Trophoblast cell (in vitro differentiated cells and primary cell): ENCODE measurements at regions not wholly inside any gene's neighbourhood (a gene's known extent, or its start where the extent isn't known, plus 50 kb on each side); places are given as distances from the start of the nearest gene placed in this dataset.
A peak's percentile ranks its signal among the peaks of the same experiment; 100 is the strongest.

Source experiments
- DNase-seq, 2 donors: peaks; one replicate each; pipeline ENCODE4 v3.0.0-alpha.2; 2016
- H2AFZ ChIP-seq: 2 replicates; pipeline ENCODE4 v1.6.1; 2013; ENCODE audit warnings: low read length, moderate library complexity, mild to moderate bottlenecking; ENCODE audit not compliant: insufficient read depth, poor library complexity
- H2AK5ac ChIP-seq: 2 replicates; pipeline ENCODE4 v1.6.1; 2013; ENCODE audit warnings: mild to moderate bottlenecking, low read length
- H2BK120ac ChIP-seq: 2 replicates; pipeline ENCODE4 v1.6.1; 2013; ENCODE audit warnings: low read length, mild to moderate bottlenecking, moderate library complexity; ENCODE audit not compliant: insufficient read depth, poor library complexity
- H2BK12ac ChIP-seq: 2 replicates; pipeline ENCODE4 v1.6.1; 2013; ENCODE audit warnings: mild to moderate bottlenecking, low read length, moderate library complexity
- H2BK5ac ChIP-seq: 2 replicates; pipeline ENCODE4 v1.6.1; 2013; ENCODE audit warnings: low read length, low read depth, moderate library complexity, mild to moderate bottlenecking; ENCODE audit not compliant: poor library complexity
- H3K14ac ChIP-seq: 2 replicates; pipeline ENCODE4 v1.6.1; 2013; ENCODE audit warnings: mild to moderate bottlenecking, low read length
- H3K18ac ChIP-seq: 2 replicates; pipeline ENCODE4 v1.6.1; 2013; ENCODE audit warnings: mild to moderate bottlenecking, low read length
- H3K23ac ChIP-seq: 2 replicates; pipeline ENCODE4 v1.6.1; 2013; ENCODE audit warnings: low read length
- H3K27ac ChIP-seq: 2 replicates; pipeline ENCODE4 v1.5.1; 2013; ENCODE audit warnings: low read depth, mild to moderate bottlenecking, inconsistent platforms, low read length, moderate library complexity
- H3K27me3 ChIP-seq: 2 replicates; pipeline ENCODE4 v1.6.1; 2013; ENCODE audit warnings: inconsistent platforms, mild to moderate bottlenecking, low read length, moderate library complexity; ENCODE audit not compliant: insufficient read depth
- H3K36me3 ChIP-seq, 2 experiments: 1 replicate in 1 of 2; 2 replicates in 1 of 2; pipeline ENCODE4 v1.6.1; 2013; ENCODE audit warnings: low read length in 2 of 2, mild to moderate bottlenecking in 2 of 2, moderate library complexity in 1 of 2; ENCODE audit not compliant: insufficient read depth in 2 of 2, control insufficient read depth in 1 of 2
- H3K4ac ChIP-seq: 2 replicates; pipeline ENCODE4 v1.6.1; 2013; ENCODE audit warnings: low read depth, mild to moderate bottlenecking, low read length, moderate library complexity
- H3K4me1 ChIP-seq, 2 experiments: 1 replicate in 1 of 2; 2 replicates in 1 of 2; pipeline ENCODE4 v1.6.1; 2013; ENCODE audit warnings: low read length in 2 of 2, mild to moderate bottlenecking in 2 of 2, moderate library complexity in 1 of 2; ENCODE audit not compliant: insufficient read depth in 2 of 2, control insufficient read depth in 1 of 2
- H3K4me2 ChIP-seq: 2 replicates; pipeline ENCODE4 v1.6.1; 2013; ENCODE audit warnings: inconsistent platforms, mild to moderate bottlenecking, low read length, moderate library complexity
- H3K4me3 ChIP-seq: 2 replicates; pipeline ENCODE4 v1.5.1; 2013; ENCODE audit warnings: mild to moderate bottlenecking, low read depth, low read length, inconsistent platforms
- H3K79me1 ChIP-seq: one replicate; pipeline ENCODE4 v1.6.1; 2013; ENCODE audit warnings: low read length
- H3K79me2 ChIP-seq: 2 replicates; pipeline ENCODE4 v1.6.1; 2013; ENCODE audit warnings: low read length, mild to moderate bottlenecking; ENCODE audit not compliant: control insufficient read depth, insufficient read depth, poor library complexity
- H3K9ac ChIP-seq: 2 replicates; pipeline ENCODE4 v1.6.1; 2013; ENCODE audit warnings: mild to moderate bottlenecking, low read length
- H3K9me3 ChIP-seq: 2 replicates; pipeline ENCODE4 v1.6.1; 2013; ENCODE audit warnings: low read depth, mild to moderate bottlenecking, control low read depth, inconsistent platforms, low read length; ENCODE audit not compliant: insufficient read depth
- H4K12ac ChIP-seq: 2 replicates; pipeline ENCODE4 v1.6.1; 2013; ENCODE audit warnings: low read depth, mild to moderate bottlenecking, low read length, moderate library complexity
- H4K8ac ChIP-seq: 2 replicates; pipeline ENCODE4 v1.6.1; 2013; ENCODE audit warnings: low read depth, mild to moderate bottlenecking, low read length, moderate library complexity
- H4K91ac ChIP-seq: one replicate; pipeline ENCODE4 v1.6.1; 2013; ENCODE audit warnings: low read depth, mild to moderate bottlenecking, low read length, moderate library complexity
- WGBS: extraction: QIAGEN DNeasy Blood & Tissue Kit; methylation state at CpG from one replicate; pipeline ENCODE4 v1.1.7; 2013; ENCODE audit warnings: missing lambda C conversion rate; ENCODE audit not compliant: insufficient read length, insufficient coverage; ENCODE audit errors: extremely low coverage; 5-methylcytosine and 5-hydroxymethylcytosine counted together

DNA sequence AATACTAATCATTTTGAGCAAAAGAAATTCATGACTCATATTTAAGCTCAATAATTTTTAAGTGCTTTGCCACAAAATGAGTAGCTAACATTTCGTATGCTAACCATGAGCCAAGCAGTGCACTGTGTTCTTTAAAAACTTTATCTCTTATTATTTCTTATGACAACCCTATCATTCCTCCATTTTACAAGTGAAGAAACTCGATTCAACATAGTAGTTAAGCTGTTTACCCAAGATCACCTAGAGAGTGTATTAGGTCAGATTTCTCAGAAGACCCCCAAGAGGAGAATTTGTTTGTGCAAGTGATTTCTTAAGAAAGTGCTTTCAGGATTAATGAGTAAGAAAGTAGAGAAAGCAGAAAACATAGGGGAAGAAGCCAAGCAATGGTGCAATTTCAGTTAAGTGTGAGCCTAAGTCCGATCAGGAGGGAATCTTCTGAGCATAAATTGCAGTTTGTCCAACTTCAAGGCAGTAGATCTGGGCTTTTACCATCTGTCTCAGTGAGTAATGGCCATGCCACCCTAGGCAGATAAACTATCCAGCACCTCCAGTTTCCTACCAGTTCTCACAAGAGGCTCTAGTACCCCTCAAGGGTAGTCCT lies 202.7 kb downstream of the SCG2 start:
- Histone ChIP-seq H4K91ac (no peak overlapping the region), H3K27ac (no peak overlapping the region), H2AK5ac (no peak overlapping the region), H3K14ac (no peak overlapping the region), H4K12ac (no peak overlapping the region), H3K9ac (no peak overlapping the region), H3K18ac (no peak overlapping the region), H3K4me3 (no peak overlapping the region), H2BK5ac (no peak overlapping the region), H3K36me3 (no peaks in the 10 kb centered on the region), H4K8ac (no peak overlapping the region), H3K4me2 (no peak overlapping the region), H2AFZ (no peak overlapping the region), H3K9me3 (no peaks in the 10 kb centered on the region), H3K4ac (no peak overlapping the region), H2BK12ac (no peak overlapping the region), H3K79me2 (no peaks in the 10 kb centered on the region), H3K23ac (no peak overlapping the region), H3K79me1 (no peaks in the 10 kb centered on the region), H3K27me3 (no peaks in the 10 kb centered on the region), H2BK120ac (no peak overlapping the region), H3K4me1 (no peaks in the 10 kb centered on the region)
- no peak for DNase-seq
- WGBS, result no CpG with 5 or more reads among the region's 3 CpGs

DNA sequence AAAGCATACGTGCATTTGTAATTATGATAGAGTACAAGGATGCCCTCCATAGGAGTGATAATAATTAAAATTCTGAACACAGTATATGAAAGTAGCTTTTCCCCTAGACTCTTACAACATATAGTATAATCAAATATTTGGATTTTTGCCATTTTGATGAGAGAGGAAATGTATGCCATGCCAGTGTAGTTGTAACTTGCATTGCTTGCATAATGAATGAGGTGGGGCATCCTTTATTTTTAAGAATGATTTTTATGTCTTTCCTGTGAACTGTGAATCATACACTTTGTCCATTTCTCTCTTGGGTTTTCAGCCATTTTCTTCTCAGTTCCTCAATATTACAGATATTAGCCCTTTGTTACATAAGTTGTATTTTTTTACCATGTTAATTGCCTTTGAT lies 197.5 kb downstream of the SCG2 start:
- Histone ChIP-seq H2AFZ (no peak overlapping the region), H3K9me3 (no peaks in the 10 kb centered on the region), H3K79me2 (no peaks in the 10 kb centered on the region), H3K4ac (no peak overlapping the region), H3K36me3 (no peaks in the 10 kb centered on the region), H3K79me1 (no peaks in the 10 kb centered on the region), H4K8ac (no peak overlapping the region), H2AK5ac (no peak overlapping the region), H4K12ac (no peak overlapping the region), H3K27me3 (no peaks in the 10 kb centered on the region), H3K23ac (no peak overlapping the region), H3K4me1 (no peaks in the 10 kb centered on the region), H2BK120ac (no peak overlapping the region), H3K4me2 (no peak overlapping the region), H3K9ac (no peak overlapping the region), H3K14ac (no peak overlapping the region), H2BK12ac (no peak overlapping the region), H3K18ac (no peak overlapping the region), H3K4me3 (no peak overlapping the region), H2BK5ac (no peak overlapping the region), H4K91ac (no peak overlapping the region), H3K27ac (no peak overlapping the region)
- no CpG with 5 or more reads among the region's 1 CpG for WGBS
- no peak for DNase-seq

DNA sequence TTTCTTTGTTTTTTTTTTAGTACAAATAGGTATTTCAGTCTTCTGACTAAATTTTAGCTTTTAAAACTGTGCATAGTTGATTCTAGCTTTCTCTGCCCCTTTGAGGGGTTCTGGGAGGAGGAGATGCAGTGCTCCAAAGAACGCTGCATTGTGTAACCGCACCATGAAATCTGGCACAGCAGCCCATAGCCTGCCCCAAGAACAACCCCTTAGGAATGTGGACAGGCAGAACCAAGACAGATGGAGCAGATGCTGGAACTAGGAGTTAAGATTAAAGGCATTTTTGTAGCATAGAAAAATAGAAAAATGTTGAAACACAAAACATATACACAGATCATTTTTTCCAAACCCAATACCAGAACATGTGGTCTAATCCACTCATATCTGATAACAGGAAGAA lies 187.5 kb downstream of the SCG2 start:
- no CpG with 5 or more reads among the region's 2 CpGs for WGBS
- no peak overlapping the region for H2BK5ac ChIP-seq

DNA sequence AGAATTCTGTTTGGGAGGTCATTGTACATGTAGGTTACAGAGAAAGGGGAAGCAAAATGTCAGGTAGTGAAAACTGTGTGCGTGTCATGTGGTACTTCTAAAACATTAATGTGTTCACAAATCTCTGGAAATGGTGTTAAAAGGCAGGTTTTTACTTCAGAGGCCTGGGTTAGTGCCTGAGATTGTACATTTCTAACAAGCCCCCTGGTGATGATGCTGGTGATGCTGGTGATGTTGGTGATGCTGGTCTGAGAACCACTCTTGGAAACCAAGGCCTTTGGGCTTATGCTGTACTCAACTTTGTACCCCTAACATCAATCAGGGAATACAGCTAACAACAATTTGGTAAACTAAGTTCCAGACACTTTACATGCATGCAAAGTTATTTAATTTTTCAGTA lies 187.1 kb downstream of the SCG2 start:
- H3K36me3 ChIP-seq, result no peaks in the 10 kb centered on the region
- no peak overlapping the region for H4K12ac ChIP-seq
- no peak overlapping the region for H3K4me2 ChIP-seq
- H4K91ac ChIP-seq, result no peak overlapping the region
- no CpG with 5 or more reads among the region's 1 CpG for WGBS
- H2BK12ac ChIP-seq, result no peak overlapping the region
- no peak overlapping the region for H2AK5ac ChIP-seq
- no peak overlapping the region for H3K14ac ChIP-seq
- H3K79me1 ChIP-seq, result no peaks in the 10 kb centered on the region
- no peak overlapping the region for H3K4me3 ChIP-seq
- no peaks in the 10 kb centered on the region for H3K27me3 ChIP-seq
- H3K27ac ChIP-seq, result no peak overlapping the region
- no peak overlapping the region for H3K23ac ChIP-seq
- H3K18ac ChIP-seq, result no peak overlapping the region
- no peak overlapping the region for H2AFZ ChIP-seq
- H3K9ac ChIP-seq, result no peak overlapping the region
- no peak overlapping the region for H3K4ac ChIP-seq
- no peak overlapping the region for H2BK120ac ChIP-seq
- no peak overlapping the region for H4K8ac ChIP-seq
- no peak overlapping the region for H2BK5ac ChIP-seq
- H3K79me2 ChIP-seq, result no peaks in the 10 kb centered on the region
- no peaks in the 10 kb centered on the region for H3K4me1 ChIP-seq
- H3K9me3 ChIP-seq, result no peaks in the 10 kb centered on the region
- DNase-seq, result peak; percentile 86 to 89

More for the DNA sequence above, 187.5 kb downstream of the SCG2 start:
- Histone ChIP-seq H3K4me2 (no peak overlapping the region), H3K23ac (no peak overlapping the region), H3K9ac (no peak overlapping the region), H3K4ac (no peak overlapping the region), H3K27me3 (no peaks in the 10 kb centered on the region), H2BK120ac (no peak overlapping the region), H2AFZ (no peak overlapping the region), H3K27ac (no peak overlapping the region), H2AK5ac (no peak overlapping the region), H3K36me3 (no peaks in the 10 kb centered on the region), H4K8ac (no peak overlapping the region), H4K91ac (no peak overlapping the region), H2BK12ac (no peak overlapping the region), H3K9me3 (no peaks in the 10 kb centered on the region), H4K12ac (no peak overlapping the region), H3K4me1 (no peaks in the 10 kb centered on the region), H3K18ac (no peak overlapping the region), H3K79me1 (no peaks in the 10 kb centered on the region), H3K79me2 (no peaks in the 10 kb centered on the region), H3K4me3 (no peak overlapping the region), H3K14ac (no peak overlapping the region)
- DNase-seq, result peak; percentile 74 to 90
